PC-9 (cell line): ENCODE measurements at regions not wholly inside any gene's neighbourhood (a gene's known extent, or its start where the extent isn't known, plus 50 kb on each side); places are given as distances from the start of the nearest gene placed in this dataset.

ENCODE experiments used
- EZH2 ChIP-seq: fragments of 200-600 bp; sonication (generic); IDR thresholded peaks from 2 replicates; pipeline ENCODE4 v1.8.0; 2017; ENCODE audit warnings: antibody characterized with exemption, low read depth
- TF ChIP-seq, protein P1 (sequence below): fragments of 200-600 bp; sonication (generic); conservative IDR thresholded peaks from 2 replicates; pipeline ENCODE4 v1.6.1; 2017; ENCODE audit warnings: mixed run types, antibody characterized with exemption, mild to moderate bottlenecking, moderate library complexity

- TF ChIP-seq, protein P1, sequence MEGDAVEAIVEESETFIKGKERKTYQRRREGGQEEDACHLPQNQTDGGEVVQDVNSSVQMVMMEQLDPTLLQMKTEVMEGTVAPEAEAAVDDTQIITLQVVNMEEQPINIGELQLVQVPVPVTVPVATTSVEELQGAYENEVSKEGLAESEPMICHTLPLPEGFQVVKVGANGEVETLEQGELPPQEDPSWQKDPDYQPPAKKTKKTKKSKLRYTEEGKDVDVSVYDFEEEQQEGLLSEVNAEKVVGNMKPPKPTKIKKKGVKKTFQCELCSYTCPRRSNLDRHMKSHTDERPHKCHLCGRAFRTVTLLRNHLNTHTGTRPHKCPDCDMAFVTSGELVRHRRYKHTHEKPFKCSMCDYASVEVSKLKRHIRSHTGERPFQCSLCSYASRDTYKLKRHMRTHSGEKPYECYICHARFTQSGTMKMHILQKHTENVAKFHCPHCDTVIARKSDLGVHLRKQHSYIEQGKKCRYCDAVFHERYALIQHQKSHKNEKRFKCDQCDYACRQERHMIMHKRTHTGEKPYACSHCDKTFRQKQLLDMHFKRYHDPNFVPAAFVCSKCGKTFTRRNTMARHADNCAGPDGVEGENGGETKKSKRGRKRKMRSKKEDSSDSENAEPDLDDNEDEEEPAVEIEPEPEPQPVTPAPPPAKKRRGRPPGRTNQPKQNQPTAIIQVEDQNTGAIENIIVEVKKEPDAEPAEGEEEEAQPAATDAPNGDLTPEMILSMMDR, result no peak
- TF ChIP-seq EZH2, result no peak
Measured at GRCh38 chr16:79498928-79499327, 101.6 kb downstream of the MAF start.
